ENCODE measurements at regions not wholly inside any gene's neighbourhood (a gene's known extent, or its start where the extent isn't known, plus 50 kb on each side); places are given as distances from the start of the nearest gene placed in this dataset.
"Not testable (repeated sequence)": the region's sequence is repeated elsewhere in the genome, so short reads cannot be mapped to it uniquely, and the experiment has no call there.

GRCh38 chr15:20245856-20246255 lies 295.7 kb downstream of the GOLGA6L6 start:
- TF ChIP-seq CTCF (IDR thresholded peaks at IDR 0.05); EZH2 (IDR thresholded peaks at IDR 0.05; ENCODE audit: borderline replicate concordance, insufficient read depth, low read depth, low read length, poor library complexity, severe bottlenecking): not testable (repeated sequence)
